Immature natural killer cell (primary cell): ENCODE measurements at regions not wholly inside any gene's neighbourhood (a gene's known extent, or its start where the extent isn't known, plus 50 kb on each side); places are given as distances from the start of the nearest gene placed in this dataset.

ENCODE experiments used
- DNase-seq, 3 donors: peaks; one replicate each; pipeline ENCODE4 v3.0.0; 2022; ENCODE audit warnings: mixed read lengths in 1 of 3
- H3K27ac Mint-ChIP-seq, 6 donors: one replicate each; pipeline ENCODE4 v1.8.0; 2020; ENCODE audit warnings: mixed read lengths in 6 of 6, mild to moderate bottlenecking in 5 of 6, inconsistent platforms in 4 of 6, moderate library complexity in 3 of 6
- H3K27me3 Mint-ChIP-seq, 3 donors: one replicate each; pipeline ENCODE4 v1.8.0; 2020 to 2021; ENCODE audit warnings: low read depth in 3 of 3, mild to moderate bottlenecking in 3 of 3, mixed read lengths in 3 of 3, moderate library complexity in 3 of 3, inconsistent platforms in 1 of 3
- H3K36me3 Mint-ChIP-seq, 3 donors: one replicate each; pipeline ENCODE4 v1.8.0; 2020; ENCODE audit warnings: mixed read lengths in 3 of 3, inconsistent platforms in 2 of 3, mild to moderate bottlenecking in 2 of 3
- H3K4me1 Mint-ChIP-seq, 2 donors: one replicate each; pipeline ENCODE4 v1.8.0; 2020; ENCODE audit warnings: inconsistent platforms in 2 of 2, mild to moderate bottlenecking in 2 of 2, mixed read lengths in 2 of 2, moderate library complexity in 1 of 2
- H3K4me3 Mint-ChIP-seq, 5 donors: one replicate each; pipeline ENCODE4 v1.8.0; 2020; ENCODE audit warnings: mild to moderate bottlenecking in 5 of 5, mixed read lengths in 5 of 5, inconsistent platforms in 3 of 5, moderate library complexity in 3 of 5
- H3K9me3 Mint-ChIP-seq, 6 donors: one replicate each; pipeline ENCODE4 v1.8.0; 2020; ENCODE audit warnings: mild to moderate bottlenecking in 6 of 6, mixed read lengths in 6 of 6, inconsistent platforms in 4 of 6, moderate library complexity in 3 of 6

DNA sequence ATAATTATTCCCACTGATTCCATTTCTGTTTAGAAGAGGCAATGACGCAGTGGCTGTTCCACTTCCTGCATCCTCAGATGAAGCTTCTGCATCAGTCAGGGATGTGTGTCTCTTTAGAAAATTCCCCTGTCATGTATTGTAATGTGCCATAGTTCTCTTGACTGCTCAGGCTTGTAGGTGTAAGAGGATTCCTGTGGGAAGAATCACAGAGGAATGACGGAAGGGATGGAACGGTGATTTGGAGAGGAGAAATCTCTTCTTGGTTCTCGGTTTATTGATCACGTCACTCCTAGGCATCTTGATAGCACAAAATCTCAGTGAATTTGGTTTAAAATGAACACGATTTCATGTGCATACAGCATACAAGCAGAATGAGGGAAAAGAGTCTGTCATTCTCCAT is 69.8 kb upstream of the PRKCQ start:
- no peaks in the 10 kb centered on the region for H3K36me3 Mint-ChIP-seq
- no peak overlapping the region for H3K4me3 Mint-ChIP-seq
- H3K4me1 Mint-ChIP-seq = peaks cover 7 to 8% of the 10 kb centered on the region in 2 donors
- no peaks in the 10 kb centered on the region for H3K9me3 Mint-ChIP-seq
- DNase-seq = no peak
- H3K27me3 Mint-ChIP-seq = peaks cover 0 to 7% (median 1%) of the 10 kb centered on the region in 3 donors
- H3K27ac Mint-ChIP-seq = no peak overlapping the region

DNA sequence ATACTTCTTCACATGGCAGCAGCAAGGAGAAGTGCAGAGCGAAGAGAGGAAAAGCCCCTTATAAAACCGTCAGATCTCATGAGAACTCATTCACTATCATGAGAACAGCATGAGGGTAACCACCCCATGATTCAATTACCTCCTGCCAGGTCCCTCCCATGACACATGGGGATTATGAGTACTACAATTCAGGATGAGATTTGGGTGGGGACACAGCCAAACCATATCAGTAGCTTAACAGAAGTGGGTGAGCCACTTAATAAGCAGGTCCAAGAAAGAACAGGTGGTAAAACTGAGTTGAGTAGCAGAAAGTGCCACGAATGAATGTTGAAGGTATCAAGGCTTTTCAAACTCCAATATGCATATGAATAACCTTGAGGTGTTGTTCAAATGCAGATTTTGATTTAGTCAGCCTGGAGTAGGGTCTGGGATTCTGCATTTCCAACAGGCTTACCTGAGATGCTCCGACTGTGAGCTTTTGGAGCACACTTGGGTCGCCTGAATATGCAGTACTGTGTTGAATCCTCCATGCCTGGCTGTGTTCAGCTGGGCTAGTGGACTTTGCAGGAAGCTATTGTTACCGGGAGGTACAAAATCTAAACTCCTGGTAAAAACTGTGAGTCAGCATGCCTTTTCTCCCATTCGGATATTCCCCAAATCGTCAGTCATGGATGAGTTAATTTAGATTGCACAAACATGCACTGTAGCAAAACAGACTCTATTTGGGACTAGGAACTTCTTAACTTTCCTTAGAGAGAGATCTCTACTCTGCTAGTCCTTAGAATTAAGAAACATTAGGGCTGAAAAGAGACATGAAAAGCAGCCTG is 69.0 kb upstream of the PRKCQ start:
- H3K9me3 Mint-ChIP-seq = no peaks in the 10 kb centered on the region
- peaks cover 15% of the 10 kb centered on the region in 2 donors for H3K4me1 Mint-ChIP-seq
- no peak overlapping the region for H3K27ac Mint-ChIP-seq
- DNase-seq = no peak
- no peaks in the 10 kb centered on the region for H3K36me3 Mint-ChIP-seq
- H3K4me3 Mint-ChIP-seq = no peak overlapping the region
- H3K27me3 Mint-ChIP-seq = peaks cover 0 to 7% (median 1%) of the 10 kb centered on the region in 3 donors

DNA sequence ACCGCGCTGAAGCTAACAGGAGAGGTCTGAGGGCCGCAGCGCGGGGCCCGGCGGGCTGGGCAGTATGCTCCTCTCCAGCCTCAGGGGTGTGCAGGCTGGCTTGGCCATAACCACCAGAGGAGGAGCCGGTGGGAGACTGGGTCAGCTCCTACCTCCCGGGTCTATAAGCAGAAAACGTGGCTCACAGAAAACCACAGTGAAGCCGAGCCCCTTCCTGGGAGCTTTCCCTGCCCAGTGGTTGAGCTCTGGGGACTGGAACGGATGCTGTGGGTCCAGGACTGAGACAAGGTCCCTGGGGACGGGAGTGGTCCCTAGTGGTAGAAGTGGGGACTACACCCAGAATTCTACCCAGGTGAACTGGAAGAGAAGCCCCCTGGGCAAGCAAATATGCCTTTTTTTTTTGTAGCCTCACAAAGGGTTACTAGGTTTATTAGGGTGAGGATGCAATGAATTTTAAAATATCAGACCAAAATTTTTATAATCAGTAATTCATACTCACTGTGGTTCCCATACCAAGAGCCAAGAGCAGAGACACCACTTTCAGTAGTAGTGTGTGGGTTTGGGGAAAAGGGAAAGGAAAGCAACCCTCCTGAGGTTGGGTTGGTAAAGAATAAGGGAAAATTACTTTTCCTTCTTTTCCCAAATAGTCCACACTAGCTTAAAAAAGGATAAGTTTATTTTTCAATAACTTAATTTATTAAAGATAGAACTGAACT is 67.9 kb upstream of the PRKCQ start:
- H3K27ac Mint-ChIP-seq = no peak overlapping the region
- no peaks in the 10 kb centered on the region for H3K9me3 Mint-ChIP-seq
- H3K4me3 Mint-ChIP-seq = peak overlapping the region in 2 of 5 donors; percentile 8 to 41
- no peaks in the 10 kb centered on the region for H3K36me3 Mint-ChIP-seq
- peaks cover 25 to 26% of the 10 kb centered on the region in 2 donors for H3K4me1 Mint-ChIP-seq
- peak; percentile 64 to 71 (median 67) for DNase-seq
- H3K27me3 Mint-ChIP-seq = peaks cover 0 to 3% (median 1%) of the 10 kb centered on the region in 3 donors

DNA sequence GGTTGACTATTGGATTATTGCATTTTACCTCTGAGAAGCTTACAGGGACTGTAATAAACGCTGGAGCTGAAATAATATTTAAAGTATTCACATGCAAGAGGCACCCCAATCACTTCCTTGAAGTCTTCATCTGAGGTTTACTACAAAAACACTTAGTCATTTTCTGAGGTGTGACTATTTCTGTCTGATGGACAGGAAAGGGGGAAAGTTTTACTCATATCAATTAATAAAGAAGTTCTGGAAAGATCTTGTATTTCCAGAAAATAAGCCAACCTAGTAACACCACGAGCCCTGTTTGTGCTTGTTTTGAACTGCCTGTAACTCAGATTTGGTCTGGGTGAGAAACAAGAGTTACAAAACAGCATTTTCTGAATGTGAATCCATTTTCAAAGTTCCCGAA is 63.9 kb upstream of the PRKCQ start:
- H3K27me3 Mint-ChIP-seq = peaks cover 0 to 3% (median 1%) of the 10 kb centered on the region in 3 donors
- H3K9me3 Mint-ChIP-seq = peaks cover 0 to 2% (median 0%) of the 10 kb centered on the region in 6 donors
- DNase-seq = peak in 1 of 3 donors; percentile 5
- H3K4me3 Mint-ChIP-seq = peak overlapping the region in 2 of 5 donors; percentile 1 to 22
- peaks cover 31 to 34% of the 10 kb centered on the region in 2 donors for H3K4me1 Mint-ChIP-seq
- peaks cover 0 to 4% (median 0%) of the 10 kb centered on the region in 3 donors for H3K36me3 Mint-ChIP-seq
- peak overlapping the region in 3 of 6 donors; percentile 17 to 40 (median 23) for H3K27ac Mint-ChIP-seq

DNA sequence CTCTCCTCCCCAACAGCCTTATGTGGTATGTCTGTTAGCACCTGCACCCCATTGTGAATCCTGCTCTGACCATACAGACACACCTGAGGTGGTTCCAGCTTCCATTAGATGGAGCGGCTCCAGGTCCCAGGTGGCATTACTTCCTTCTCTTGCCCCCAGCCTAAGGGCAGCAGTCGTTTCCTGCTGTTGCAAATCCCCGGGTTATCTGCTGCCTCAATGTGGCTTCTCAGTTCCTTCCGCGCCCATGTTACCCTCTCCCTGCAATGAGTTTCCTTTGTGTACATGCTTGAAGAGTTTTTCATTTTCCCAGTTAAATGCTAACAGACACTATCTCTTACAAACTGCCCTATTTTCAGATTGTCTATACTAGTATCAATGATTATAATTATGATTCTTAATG is 62.8 kb upstream of the PRKCQ start:
- Mint-ChIP-seq H3K4me3 (peak overlapping the region in 3 of 5 donors; percentile 43 to 63 (median 49)), H3K27ac (peak overlapping the region in 3 of 6 donors; percentile 4 to 77 (median 22)), H3K4me1 (peaks cover 29 to 30% of the 10 kb centered on the region in 2 donors), H3K9me3 (peaks cover 0 to 2% (median 0%) of the 10 kb centered on the region in 6 donors), H3K36me3 (peaks cover 0 to 4% (median 0%) of the 10 kb centered on the region in 3 donors), H3K27me3 (peaks cover 0 to 3% (median under 1%) of the 10 kb centered on the region in 3 donors)
- no peak for DNase-seq

DNA sequence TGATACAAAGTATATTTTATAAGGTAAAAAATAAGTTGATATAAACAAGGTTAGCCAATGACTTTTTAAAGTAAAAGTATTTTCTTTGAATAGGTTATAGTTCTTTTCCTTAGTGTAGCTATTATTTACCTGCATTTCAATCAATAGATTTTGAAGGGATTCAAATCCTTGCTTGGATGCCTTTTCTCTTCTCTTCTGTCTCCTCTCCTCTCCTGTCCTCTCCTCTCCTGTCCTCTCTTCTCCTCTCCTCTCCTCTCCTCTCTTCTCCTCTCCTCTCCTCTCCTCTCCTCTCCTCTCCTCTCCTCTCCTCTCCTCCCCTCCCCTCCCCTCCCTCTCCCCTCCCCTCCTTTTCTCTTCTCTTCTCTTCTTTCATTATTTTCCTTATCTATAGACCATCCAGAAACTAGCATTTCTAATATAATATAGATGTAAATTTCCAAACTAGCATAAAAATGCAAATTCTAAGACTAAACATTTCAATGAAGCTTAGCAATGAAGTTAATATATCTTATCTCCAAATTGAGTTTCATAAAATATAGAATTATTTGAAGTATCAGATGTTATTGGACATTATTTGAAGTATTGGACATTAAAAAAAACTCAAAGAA is 60.5 kb upstream of the PRKCQ start:
- Mint-ChIP-seq H3K9me3 (peaks cover 0 to 2% (median 0%) of the 10 kb centered on the region in 6 donors), H3K4me3 (no peak overlapping the region), H3K4me1 (peaks cover 24 to 27% of the 10 kb centered on the region in 2 donors), H3K27me3 (peaks cover 0 to 3% (median 2%) of the 10 kb centered on the region in 3 donors), H3K27ac (no peak overlapping the region), H3K36me3 (peaks cover 0 to 4% (median 0%) of the 10 kb centered on the region in 3 donors)
- DNase-seq = no peak

DNA sequence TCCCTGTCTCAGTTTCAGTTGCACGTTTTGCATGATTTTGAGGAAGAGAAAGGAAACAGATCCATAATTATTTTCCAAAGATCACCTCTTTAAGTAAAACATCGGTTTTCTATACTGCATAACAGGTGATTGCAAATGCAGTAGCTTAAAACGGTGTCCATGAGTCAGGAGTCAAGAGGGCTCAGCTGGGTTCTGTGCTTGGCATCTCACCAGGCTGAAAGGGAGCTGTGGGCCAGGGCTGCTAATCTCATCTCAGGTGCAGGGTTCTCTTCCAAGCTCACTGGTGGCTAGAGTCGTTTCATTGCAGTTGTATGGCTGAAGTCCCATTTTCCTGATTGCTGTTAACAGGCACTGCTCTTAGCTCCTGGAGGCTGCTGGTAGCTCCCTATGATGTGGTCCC is 57.0 kb upstream of the PRKCQ start:
- DNase-seq = no peak
- Mint-ChIP-seq H3K27me3 (peaks cover 0 to 8% (median 2%) of the 10 kb centered on the region in 3 donors), H3K4me3 (no peak overlapping the region), H3K36me3 (peaks cover 0 to 5% (median 0%) of the 10 kb centered on the region in 3 donors), H3K4me1 (no peaks in the 10 kb centered on the region), H3K9me3 (peaks cover 0 to under 1% (median 0%) of the 10 kb centered on the region in 6 donors), H3K27ac (no peak overlapping the region)

DNA sequence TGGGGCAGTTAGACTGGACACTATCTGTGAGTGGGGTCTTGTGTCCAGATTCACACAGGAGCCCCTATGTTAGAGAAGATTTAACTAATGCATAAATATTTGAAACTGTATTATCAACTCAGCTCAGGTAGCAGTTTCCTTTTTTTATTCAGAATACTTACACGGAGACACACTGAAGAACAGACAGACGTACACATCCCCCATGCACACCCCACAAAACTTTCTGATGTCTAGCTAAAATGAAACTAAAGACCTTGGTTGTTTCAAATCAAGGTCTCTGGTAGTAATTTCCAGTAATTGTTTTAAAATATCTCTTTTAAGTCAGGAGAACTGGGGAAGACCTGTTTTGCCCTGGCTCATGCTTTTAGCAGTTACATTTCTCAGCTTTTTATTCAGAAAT is 55.7 kb upstream of the PRKCQ start:
- peaks cover 0 to 4% (median 0%) of the 10 kb centered on the region in 3 donors for H3K36me3 Mint-ChIP-seq
- peak overlapping the region in 1 of 6 donors; percentile 10 for H3K27ac Mint-ChIP-seq
- no peak for DNase-seq
- no peak overlapping the region for H3K4me3 Mint-ChIP-seq
- no peaks in the 10 kb centered on the region for H3K9me3 Mint-ChIP-seq
- no peaks in the 10 kb centered on the region for H3K4me1 Mint-ChIP-seq
- peaks cover 0 to 8% (median 2%) of the 10 kb centered on the region in 3 donors for H3K27me3 Mint-ChIP-seq
